Activated T-helper 1 cell treated with anti-CD3 and anti-CD28 coated beads, Interleukin-12 subunit alpha, Interleukin-12 subunit beta, Interleukin-2, Interleukin-4 antibody, amounts not matched to agents 30 ng/mL and 10 ng/mL and 1 ng/mL, durations not matched to agents 14 hours and 24 hours and 36 hours (primary cell): ENCODE measurements at regions not wholly inside any gene's neighbourhood (a gene's known extent, or its start where the extent isn't known, plus 50 kb on each side); places are given as distances from the start of the nearest gene placed in this dataset.

Experiments used
- DNase-seq: peaks from one replicate; pipeline ENCODE4 v3.0.0; 2021; ENCODE audit warnings: low spot score
- H3K27ac Mint-ChIP-seq: one replicate; pipeline ENCODE4 v1.8.0; 2021; ENCODE audit warnings: mild to moderate bottlenecking, mixed read lengths
- H3K27me3 Mint-ChIP-seq: one replicate; pipeline ENCODE4 v1.8.0; 2022; ENCODE audit warnings: mild to moderate bottlenecking, moderate library complexity, mixed read lengths; ENCODE audit not compliant: insufficient read depth
- H3K36me3 Mint-ChIP-seq: one replicate; pipeline ENCODE4 v1.8.0; 2021; ENCODE audit warnings: low read depth, mixed read lengths
- H3K4me1 Mint-ChIP-seq: one replicate; pipeline ENCODE4 v1.8.0; 2021; ENCODE audit warnings: low read depth, mixed read lengths
- H3K4me3 Mint-ChIP-seq: one replicate; pipeline ENCODE4 v1.8.0; 2021; ENCODE audit warnings: mild to moderate bottlenecking, moderate library complexity, mixed read lengths
- H3K9me3 Mint-ChIP-seq: one replicate; pipeline ENCODE4 v1.8.0; 2021; ENCODE audit warnings: mixed read lengths
- intact Hi-C: fragments of 100-400 bp; cut with micrococcal nuclease; formaldehyde crosslinking; loops from one replicate; pipeline ENCODE4 v1.15.1; 2024

- Mint-ChIP-seq H3K36me3 (no peaks in the 10 kb centered on the region), H3K27me3 (peaks cover 2% of the 10 kb centered on the region), H3K9me3 (no peaks in the 10 kb centered on the region), H3K27ac (no peak overlapping the region), H3K4me1 (no peaks in the 10 kb centered on the region), H3K4me3 (no peak overlapping the region)
- intact Hi-C loops = no loop called here
- DNase-seq = no peak
These were observed 269.0 kb upstream of the PHF14 start for GRCh38 chr7:10704653-10705052.

GRCh38 chr7:10706875-10707493, 266.7 kb upstream of the PHF14 start:
- Mint-ChIP-seq H3K36me3 (no peaks in the 10 kb centered on the region), H3K4me3 (no peak overlapping the region), H3K27ac (no peak overlapping the region), H3K27me3 (peaks cover 4% of the 10 kb centered on the region), H3K9me3 (no peaks in the 10 kb centered on the region), H3K4me1 (no peaks in the 10 kb centered on the region)
- intact Hi-C loops = no loop called here
- DNase-seq = no peak

- no peak overlapping the region for H3K27ac Mint-ChIP-seq
These were observed 266.2 kb upstream of the PHF14 start for GRCh38 chr7:10707519-10707918.

GRCh38 chr7:10708447-10708846, 265.2 kb upstream of the PHF14 start:
- intact Hi-C loops = no loop called here
- H3K27me3 Mint-ChIP-seq = peaks cover 4% of the 10 kb centered on the region
- no peak for DNase-seq

More at GRCh38 chr7:10707519-10707918, 266.2 kb upstream of the PHF14 start:
- no peak for DNase-seq
- Mint-ChIP-seq H3K9me3 (no peaks in the 10 kb centered on the region), H3K4me1 (no peaks in the 10 kb centered on the region), H3K36me3 (no peaks in the 10 kb centered on the region), H3K4me3 (no peak overlapping the region), H3K27me3 (peaks cover 4% of the 10 kb centered on the region)
- intact Hi-C loops = no loop called here

GRCh38 chr7:10718768-10719167, 254.9 kb upstream of the PHF14 start:
- DNase-seq = no peak
- Mint-ChIP-seq H3K4me1 (no peaks in the 10 kb centered on the region), H3K27ac (no peak overlapping the region), H3K27me3 (no peaks in the 10 kb centered on the region), H3K9me3 (no peaks in the 10 kb centered on the region), H3K36me3 (no peaks in the 10 kb centered on the region), H3K4me3 (no peak overlapping the region)
- intact Hi-C loops = no loop called here

More at GRCh38 chr7:10708447-10708846, 265.2 kb upstream of the PHF14 start:
- Mint-ChIP-seq H3K4me1 (no peaks in the 10 kb centered on the region), H3K27ac (no peak overlapping the region), H3K36me3 (no peaks in the 10 kb centered on the region), H3K4me3 (no peak overlapping the region), H3K9me3 (no peaks in the 10 kb centered on the region)

GRCh38 chr7:10720042-10720441, 253.6 kb upstream of the PHF14 start:
- Mint-ChIP-seq H3K36me3 (no peaks in the 10 kb centered on the region), H3K4me3 (no peak overlapping the region), H3K9me3 (no peaks in the 10 kb centered on the region), H3K27ac (no peak overlapping the region), H3K27me3 (no peaks in the 10 kb centered on the region), H3K4me1 (no peaks in the 10 kb centered on the region)
- DNase-seq = no peak
- intact Hi-C loops = no loop called here

- Mint-ChIP-seq H3K9me3 (no peaks in the 10 kb centered on the region), H3K4me1 (no peaks in the 10 kb centered on the region), H3K36me3 (no peaks in the 10 kb centered on the region), H3K27me3 (no peaks in the 10 kb centered on the region), H3K4me3 (no peak overlapping the region), H3K27ac (no peak overlapping the region)
- intact Hi-C loops = no loop called here
- no peak for DNase-seq
These were observed 252.4 kb upstream of the PHF14 start for GRCh38 chr7:10721289-10721688.

GRCh38 chr7:10723832-10724231, 249.8 kb upstream of the PHF14 start:
- H3K27ac Mint-ChIP-seq = no peak overlapping the region
- intact Hi-C loops = no loop called here
- no peaks in the 10 kb centered on the region for H3K9me3 Mint-ChIP-seq
- H3K4me3 Mint-ChIP-seq = no peak overlapping the region
- H3K27me3 Mint-ChIP-seq = no peaks in the 10 kb centered on the region
- DNase-seq = no peak
- no peaks in the 10 kb centered on the region for H3K36me3 Mint-ChIP-seq
- no peaks in the 10 kb centered on the region for H3K4me1 Mint-ChIP-seq

- no peaks in the 10 kb centered on the region for H3K27me3 Mint-ChIP-seq
- DNase-seq = no peak
- intact Hi-C loops = no loop called here
- H3K4me3 Mint-ChIP-seq = no peak overlapping the region
- H3K9me3 Mint-ChIP-seq = no peaks in the 10 kb centered on the region
- H3K4me1 Mint-ChIP-seq = no peaks in the 10 kb centered on the region
- no peaks in the 10 kb centered on the region for H3K36me3 Mint-ChIP-seq
- no peak overlapping the region for H3K27ac Mint-ChIP-seq
These were observed 249.2 kb upstream of the PHF14 start for GRCh38 chr7:10724449-10724848.

- H3K4me3 Mint-ChIP-seq = no peak overlapping the region
- no peaks in the 10 kb centered on the region for H3K36me3 Mint-ChIP-seq
- H3K4me1 Mint-ChIP-seq = no peaks in the 10 kb centered on the region
- no peaks in the 10 kb centered on the region for H3K27me3 Mint-ChIP-seq
- no peak for DNase-seq
- intact Hi-C loops = no loop called here
- H3K27ac Mint-ChIP-seq = no peak overlapping the region
- no peaks in the 10 kb centered on the region for H3K9me3 Mint-ChIP-seq
These were observed 246.0 kb upstream of the PHF14 start for GRCh38 chr7:10727636-10728035.

- H3K27ac Mint-ChIP-seq = no peak overlapping the region
- intact Hi-C loops = no loop called here
- no peaks in the 10 kb centered on the region for H3K4me1 Mint-ChIP-seq
These were observed 242.4 kb upstream of the PHF14 start for GRCh38 chr7:10731253-10731773.

GRCh38 chr7:10733747-10734146, 239.9 kb upstream of the PHF14 start:
- H3K4me3 Mint-ChIP-seq = no peak overlapping the region
- no peak for DNase-seq
- no peaks in the 10 kb centered on the region for H3K4me1 Mint-ChIP-seq
- no peaks in the 10 kb centered on the region for H3K27me3 Mint-ChIP-seq
- H3K27ac Mint-ChIP-seq = no peak overlapping the region
- H3K9me3 Mint-ChIP-seq = no peaks in the 10 kb centered on the region
- H3K36me3 Mint-ChIP-seq = no peaks in the 10 kb centered on the region
- intact Hi-C loops = no loop called here

More at GRCh38 chr7:10731253-10731773, 242.4 kb upstream of the PHF14 start:
- Mint-ChIP-seq H3K9me3 (no peaks in the 10 kb centered on the region), H3K36me3 (no peaks in the 10 kb centered on the region), H3K27me3 (no peaks in the 10 kb centered on the region), H3K4me3 (no peak overlapping the region)
- DNase-seq = no peak

- intact Hi-C loops = no loop called here
- Mint-ChIP-seq H3K27me3 (no peaks in the 10 kb centered on the region), H3K27ac (no peak overlapping the region), H3K4me3 (no peak overlapping the region), H3K36me3 (no peaks in the 10 kb centered on the region), H3K9me3 (no peaks in the 10 kb centered on the region), H3K4me1 (no peaks in the 10 kb centered on the region)
- DNase-seq = no peak
These were observed 239.1 kb upstream of the PHF14 start for GRCh38 chr7:10734595-10734994.

- no peak overlapping the region for H3K27ac Mint-ChIP-seq
- H3K27me3 Mint-ChIP-seq = no peaks in the 10 kb centered on the region
- no peak overlapping the region for H3K4me3 Mint-ChIP-seq
These were observed 234.3 kb upstream of the PHF14 start for GRCh38 chr7:10739401-10739800.

More at GRCh38 chr7:10739401-10739800, 234.3 kb upstream of the PHF14 start:
- H3K36me3 Mint-ChIP-seq = no peaks in the 10 kb centered on the region
- no peaks in the 10 kb centered on the region for H3K9me3 Mint-ChIP-seq
- DNase-seq = no peak
- intact Hi-C loops = no loop called here
- H3K4me1 Mint-ChIP-seq = no peaks in the 10 kb centered on the region
